ENCODE measurements at regions not wholly inside any gene's neighbourhood (a gene's known extent, or its start where the extent isn't known, plus 50 kb on each side); places are given as distances from the start of the nearest gene placed in this dataset.

DNA sequence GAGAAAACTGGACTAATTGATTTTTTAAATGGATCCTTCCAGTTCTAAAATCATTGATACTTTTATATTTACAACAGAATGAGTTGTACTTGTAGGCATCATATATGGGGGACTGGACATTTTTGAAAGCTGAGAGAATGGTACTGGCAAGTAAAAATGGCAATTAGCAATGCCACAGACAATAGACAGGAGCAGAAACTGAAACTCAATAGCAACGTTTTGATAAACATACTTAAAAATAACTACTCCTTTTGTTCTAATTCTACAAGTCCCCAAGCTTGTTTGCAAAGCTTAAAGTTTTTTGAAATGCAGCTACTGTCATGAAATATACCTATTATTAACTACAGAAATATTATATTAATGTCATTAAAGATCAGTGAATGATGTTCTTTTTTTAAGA, 52.8 kb upstream of the FBXL7 start:
- WGBS (ENCODE audit: insufficient coverage), result 60% methylated on average over 1 of the region's 1 CpG
- H3K36me3 ChIP-seq (ENCODE audit: control insufficient read depth, insufficient read depth, low read length), result no peaks in the 10 kb centered on the region
- no peak overlapping the region for H3K4me3 ChIP-seq (ENCODE audit: low read depth, low read length)
- no peaks in the 10 kb centered on the region for H3K4me1 ChIP-seq (ENCODE audit: control insufficient read depth, insufficient read depth, low read length)
- no peak overlapping the region for H3K27ac ChIP-seq (ENCODE audit: low read depth, low read length)
- DNase-seq (ENCODE audit: low read depth in 4 of 6, low spot score in 6 of 6), result no peak
- no peaks in the 10 kb centered on the region for H3K27me3 ChIP-seq (ENCODE audit: control insufficient read depth, insufficient read depth, low read length)
- no peaks in the 10 kb centered on the region for H3K9me3 ChIP-seq (ENCODE audit: control insufficient read depth, insufficient read depth, low read length)

DNA sequence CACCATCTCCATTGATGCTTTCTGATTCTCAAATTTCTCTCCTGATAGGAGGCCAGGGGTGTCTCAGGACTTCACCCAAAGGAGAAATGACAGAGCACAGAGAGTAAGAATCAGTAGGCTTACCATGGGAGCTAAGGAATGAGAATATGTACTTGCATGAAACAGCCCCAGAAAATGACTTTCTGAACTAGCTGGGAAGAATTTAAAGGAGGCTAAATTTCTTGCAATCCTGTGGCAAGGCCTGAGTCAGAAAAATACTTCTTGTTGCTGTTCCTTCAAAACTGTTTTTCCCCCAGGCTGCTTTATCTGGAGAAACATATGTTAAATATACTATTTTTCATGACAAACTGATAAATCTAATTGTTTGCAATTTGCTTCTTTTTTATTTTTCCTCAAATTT, 53.4 kb upstream of the FBXL7 start:
- Histone ChIP-seq H3K4me1 (ENCODE audit: control insufficient read depth, insufficient read depth, low read length) (no peaks in the 10 kb centered on the region), H3K36me3 (ENCODE audit: control insufficient read depth, insufficient read depth, low read length) (no peaks in the 10 kb centered on the region), H3K9me3 (ENCODE audit: control insufficient read depth, insufficient read depth, low read length) (no peaks in the 10 kb centered on the region), H3K4me3 (ENCODE audit: low read depth, low read length) (no peak overlapping the region), H3K27ac (ENCODE audit: low read depth, low read length) (no peak overlapping the region), H3K27me3 (ENCODE audit: control insufficient read depth, insufficient read depth, low read length) (no peaks in the 10 kb centered on the region)
- no peak for DNase-seq (ENCODE audit: low read depth in 4 of 6, low spot score in 6 of 6)

DNA sequence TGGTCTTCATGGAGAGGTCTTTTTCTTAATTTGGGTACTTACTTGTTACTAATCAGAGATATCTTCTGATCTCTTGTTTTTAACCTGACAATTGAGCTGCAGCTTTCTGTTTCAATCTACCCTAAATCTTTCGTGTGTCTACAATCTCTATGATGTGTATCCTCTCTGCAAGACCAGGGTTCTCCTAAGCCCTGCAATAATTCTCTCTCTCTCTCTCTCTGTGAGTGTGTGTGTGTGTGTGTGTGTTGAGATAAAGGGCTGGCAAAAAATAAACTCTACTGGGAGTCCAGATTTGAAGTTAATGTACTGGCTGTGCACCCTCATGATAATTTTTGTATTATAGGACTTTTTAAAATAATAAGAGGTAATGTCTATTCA, 57.8 kb upstream of the FBXL7 start:
- DNase-seq (ENCODE audit: low read depth in 4 of 6, low spot score in 6 of 6), result no peak
- no peaks in the 10 kb centered on the region for H3K9me3 ChIP-seq (ENCODE audit: control insufficient read depth, insufficient read depth, low read length)
- WGBS (ENCODE audit: insufficient coverage), result no CpG with 5 or more reads among the region's 1 CpG
- H3K4me1 ChIP-seq (ENCODE audit: control insufficient read depth, insufficient read depth, low read length), result no peaks in the 10 kb centered on the region
- no peaks in the 10 kb centered on the region for H3K36me3 ChIP-seq (ENCODE audit: control insufficient read depth, insufficient read depth, low read length)
- H3K27me3 ChIP-seq (ENCODE audit: control insufficient read depth, insufficient read depth, low read length), result no peaks in the 10 kb centered on the region
- no peak overlapping the region for H3K4me3 ChIP-seq (ENCODE audit: low read depth, low read length)
- no peak overlapping the region for H3K27ac ChIP-seq (ENCODE audit: low read depth, low read length)

DNA sequence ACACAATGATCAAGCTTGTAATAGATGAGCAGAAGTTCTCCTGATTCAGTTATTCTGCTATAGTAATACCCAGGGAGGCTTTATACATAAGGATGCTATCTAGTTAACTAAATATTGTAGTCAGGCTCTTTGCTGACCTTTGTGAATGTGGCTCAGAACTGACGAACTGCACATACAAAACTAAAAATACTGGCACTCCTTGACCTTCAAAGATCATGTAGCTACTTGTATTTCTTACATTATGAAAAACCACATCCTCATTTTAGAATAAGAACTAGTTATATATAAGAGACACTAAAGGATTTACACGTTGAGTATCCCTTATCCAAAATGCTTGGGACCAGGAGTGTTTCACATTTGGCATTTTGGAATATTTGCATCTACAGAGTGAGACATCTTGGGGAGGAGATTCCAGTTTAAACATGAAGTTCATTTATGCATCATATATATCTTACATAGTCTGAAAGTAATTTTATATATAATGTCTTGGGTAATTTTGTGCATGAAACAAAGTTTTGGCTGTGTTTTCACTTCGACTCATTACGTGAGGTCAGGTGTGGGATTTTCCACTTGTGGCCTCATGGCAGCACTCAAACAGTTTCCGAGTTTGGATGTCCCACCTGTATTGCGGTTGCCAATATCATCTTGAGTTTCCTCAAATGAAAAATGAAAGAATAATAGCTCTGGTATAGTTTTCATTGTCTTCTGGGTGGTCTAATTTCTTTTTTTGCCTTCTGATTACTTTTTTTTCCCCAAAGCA, 58.4 kb upstream of the FBXL7 start:
- Histone ChIP-seq H3K4me1 (ENCODE audit: control insufficient read depth, insufficient read depth, low read length) (no peaks in the 10 kb centered on the region), H3K27me3 (ENCODE audit: control insufficient read depth, insufficient read depth, low read length) (no peaks in the 10 kb centered on the region), H3K9me3 (ENCODE audit: control insufficient read depth, insufficient read depth, low read length) (no peaks in the 10 kb centered on the region), H3K27ac (ENCODE audit: low read depth, low read length) (no peak overlapping the region), H3K36me3 (ENCODE audit: control insufficient read depth, insufficient read depth, low read length) (no peaks in the 10 kb centered on the region), H3K4me3 (ENCODE audit: low read depth, low read length) (no peak overlapping the region)
- 100% methylated on average over 2 of the region's 6 CpGs for WGBS (ENCODE audit: insufficient coverage)
- DNase-seq (ENCODE audit: low read depth in 4 of 6, low spot score in 6 of 6), result no peak

DNA sequence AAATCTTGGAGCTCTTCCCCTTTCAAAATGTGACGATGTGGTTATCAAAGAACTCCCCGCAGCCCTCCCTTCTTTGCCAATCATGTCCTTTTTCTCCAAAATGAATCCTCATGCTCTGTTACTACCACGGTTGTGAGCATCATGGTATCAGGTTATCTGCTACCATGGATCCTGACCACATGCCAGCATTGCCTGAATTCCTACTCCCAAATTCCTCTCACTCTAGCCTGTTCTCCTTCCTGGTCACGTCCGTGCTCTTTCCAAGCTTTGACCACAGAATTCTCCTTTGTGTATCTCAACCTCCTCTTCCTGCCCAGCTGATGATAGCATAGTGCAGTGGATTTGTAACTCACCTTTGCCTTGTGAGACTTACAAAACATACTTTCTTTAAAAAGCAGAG, 59.5 kb upstream of the FBXL7 start:
- H3K27ac ChIP-seq (ENCODE audit: low read depth, low read length), result no peak overlapping the region
- H3K27me3 ChIP-seq (ENCODE audit: control insufficient read depth, insufficient read depth, low read length), result no peaks in the 10 kb centered on the region
- H3K4me1 ChIP-seq (ENCODE audit: control insufficient read depth, insufficient read depth, low read length), result no peaks in the 10 kb centered on the region
- no peak for DNase-seq (ENCODE audit: low read depth in 4 of 6, low spot score in 6 of 6)
- no peaks in the 10 kb centered on the region for H3K9me3 ChIP-seq (ENCODE audit: control insufficient read depth, insufficient read depth, low read length)
- no peak overlapping the region for H3K4me3 ChIP-seq (ENCODE audit: low read depth, low read length)
- 86% methylated on average over 3 of the region's 5 CpGs for WGBS (ENCODE audit: insufficient coverage)
- no peaks in the 10 kb centered on the region for H3K36me3 ChIP-seq (ENCODE audit: control insufficient read depth, insufficient read depth, low read length)

DNA sequence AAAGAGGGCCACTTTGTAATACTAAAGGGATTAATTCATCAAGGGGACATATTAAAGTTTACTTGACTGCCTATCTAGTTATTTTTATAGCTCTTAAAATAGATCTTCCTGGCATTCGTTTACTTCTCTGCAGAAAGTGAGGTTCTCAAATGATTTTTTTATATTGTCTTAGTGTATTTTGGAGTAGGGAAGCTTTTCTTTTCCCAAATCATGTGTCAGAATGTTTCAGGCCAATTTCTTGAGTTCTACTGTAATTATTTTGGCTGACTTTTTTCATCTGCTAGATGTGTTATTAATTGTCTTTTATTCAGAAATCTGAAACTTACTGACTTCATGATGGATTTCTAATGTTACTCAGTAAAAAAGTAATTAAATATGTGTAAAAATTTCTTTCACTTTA, 60.2 kb upstream of the FBXL7 start:
- no peaks in the 10 kb centered on the region for H3K4me1 ChIP-seq (ENCODE audit: control insufficient read depth, insufficient read depth, low read length)
- H3K9me3 ChIP-seq (ENCODE audit: control insufficient read depth, insufficient read depth, low read length), result no peaks in the 10 kb centered on the region
- no peaks in the 10 kb centered on the region for H3K36me3 ChIP-seq (ENCODE audit: control insufficient read depth, insufficient read depth, low read length)
- no peaks in the 10 kb centered on the region for H3K27me3 ChIP-seq (ENCODE audit: control insufficient read depth, insufficient read depth, low read length)
- DNase-seq (ENCODE audit: low read depth in 4 of 6, low spot score in 6 of 6), result no peak
- H3K4me3 ChIP-seq (ENCODE audit: low read depth, low read length), result no peak overlapping the region
- WGBS (ENCODE audit: insufficient coverage), result no CpG with 5 or more reads among the region's 1 CpG
- H3K27ac ChIP-seq (ENCODE audit: low read depth, low read length), result no peak overlapping the region

DNA sequence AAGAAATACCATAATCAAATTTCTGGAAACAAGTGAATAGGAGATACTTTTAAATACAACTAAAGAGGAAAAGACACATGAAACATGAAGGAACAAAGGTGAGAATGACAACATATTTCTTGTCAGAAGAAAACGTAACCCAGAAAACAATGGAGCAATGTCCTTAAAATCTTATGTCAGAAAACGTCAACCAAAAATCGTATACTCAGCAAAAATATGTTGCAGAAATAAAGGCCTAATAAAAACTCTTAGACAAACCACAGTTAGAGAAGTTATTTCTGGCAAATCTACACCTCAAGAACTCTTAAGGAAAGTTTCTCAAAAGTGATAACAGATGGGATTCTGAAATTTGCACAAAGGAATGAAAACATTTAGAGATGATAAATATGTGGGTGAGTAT, 66.3 kb upstream of the FBXL7 start:
- Histone ChIP-seq H3K4me3 (ENCODE audit: low read depth, low read length) (no peak overlapping the region), H3K27ac (ENCODE audit: low read depth, low read length) (no peak overlapping the region), H3K9me3 (ENCODE audit: control insufficient read depth, insufficient read depth, low read length) (no peaks in the 10 kb centered on the region), H3K27me3 (ENCODE audit: control insufficient read depth, insufficient read depth, low read length) (no peaks in the 10 kb centered on the region), H3K4me1 (ENCODE audit: control insufficient read depth, insufficient read depth, low read length) (no peaks in the 10 kb centered on the region), H3K36me3 (ENCODE audit: control insufficient read depth, insufficient read depth, low read length) (no peaks in the 10 kb centered on the region)
- no peak for DNase-seq (ENCODE audit: low read depth in 4 of 6, low spot score in 6 of 6)
- WGBS (ENCODE audit: insufficient coverage), result 100% methylated on average over 1 of the region's 3 CpGs

DNA sequence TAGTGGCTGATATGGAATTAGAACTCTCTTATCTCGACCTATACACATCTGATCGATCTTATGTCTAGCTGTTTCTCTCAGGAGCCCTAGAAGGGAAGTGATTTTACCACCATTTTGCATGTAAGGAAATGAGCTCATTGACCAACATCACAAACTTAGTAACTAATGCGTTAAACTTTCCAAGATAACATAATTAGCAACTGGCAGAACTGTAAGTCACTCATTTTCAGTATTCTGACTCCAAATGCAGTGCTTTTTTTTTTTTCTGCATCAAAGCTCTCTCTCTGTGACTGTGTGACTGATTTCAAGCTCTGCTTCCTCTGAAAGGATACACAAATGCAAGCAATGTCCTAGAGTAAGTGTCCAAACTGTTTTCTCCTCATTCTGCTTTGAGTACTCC, 68.1 kb upstream of the FBXL7 start:
- Histone ChIP-seq H3K27me3 (ENCODE audit: control insufficient read depth, insufficient read depth, low read length) (no peaks in the 10 kb centered on the region), H3K36me3 (ENCODE audit: control insufficient read depth, insufficient read depth, low read length) (no peaks in the 10 kb centered on the region), H3K27ac (ENCODE audit: low read depth, low read length) (no peak overlapping the region), H3K4me1 (ENCODE audit: control insufficient read depth, insufficient read depth, low read length) (no peaks in the 10 kb centered on the region), H3K9me3 (ENCODE audit: control insufficient read depth, insufficient read depth, low read length) (no peaks in the 10 kb centered on the region), H3K4me3 (ENCODE audit: low read depth, low read length) (no peak overlapping the region)
- DNase-seq (ENCODE audit: low read depth in 4 of 6, low spot score in 6 of 6), result no peak
- 33% methylated on average over 1 of the region's 3 CpGs for WGBS (ENCODE audit: insufficient coverage)

DNA sequence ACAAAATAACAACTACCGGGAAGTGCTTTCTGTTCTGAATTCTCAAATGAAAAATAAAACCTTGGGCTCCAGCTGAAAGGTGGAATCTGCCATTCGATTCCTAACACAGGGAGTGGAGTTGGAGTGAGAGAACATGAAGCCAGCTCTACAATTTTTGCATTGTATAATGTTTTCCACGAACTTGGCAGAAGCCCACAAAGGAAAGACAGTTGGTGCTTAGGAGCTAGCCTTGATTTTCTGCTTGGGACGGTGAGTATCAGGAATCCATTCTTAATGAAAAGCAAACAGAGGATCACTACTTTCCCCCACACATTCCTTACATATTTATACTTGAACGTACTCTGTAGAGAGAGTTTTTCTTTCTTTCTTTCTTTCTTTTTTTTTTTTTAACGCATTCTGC, 74.2 kb upstream of the FBXL7 start:
- peak overlapping the region; percentile 44 for H3K4me3 ChIP-seq (ENCODE audit: low read depth, low read length)
- no peaks in the 10 kb centered on the region for H3K36me3 ChIP-seq (ENCODE audit: control insufficient read depth, insufficient read depth, low read length)
- peak overlapping the region; percentile 49 for H3K27ac ChIP-seq (ENCODE audit: low read depth, low read length)
- H3K9me3 ChIP-seq (ENCODE audit: control insufficient read depth, insufficient read depth, low read length), result no peaks in the 10 kb centered on the region
- 25% methylated on average over 1 of the region's 6 CpGs for whole genome bisulfite sequencing (ENCODE audit: insufficient coverage)
- no peaks in the 10 kb centered on the region for H3K27me3 ChIP-seq (ENCODE audit: control insufficient read depth, insufficient read depth, low read length)
- peak in 2 of 6 donors; percentile 41 to 67 for DNase-seq (ENCODE audit: low read depth in 4 of 6, low spot score in 6 of 6)
- peaks cover 4% of the 10 kb centered on the region for H3K4me1 ChIP-seq (ENCODE audit: control insufficient read depth, insufficient read depth, low read length)

DNA sequence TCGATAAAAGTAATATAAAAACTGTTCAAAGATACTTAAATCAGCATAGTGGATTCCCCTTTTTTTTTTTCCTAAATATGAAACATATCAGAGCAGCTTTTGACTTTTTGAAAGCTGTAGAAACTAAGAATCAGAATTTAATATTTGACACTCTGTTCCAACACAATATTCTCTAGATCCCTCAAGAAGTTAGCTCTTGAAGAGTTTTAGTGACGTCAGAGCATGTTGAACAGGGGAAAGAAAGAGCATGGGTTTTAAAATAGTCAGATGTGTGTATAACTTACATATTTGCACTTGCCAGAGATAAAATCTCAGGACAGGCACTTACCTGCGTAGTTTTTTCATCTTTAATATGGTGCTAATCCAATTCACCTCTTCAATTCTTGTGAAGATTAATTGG, 75.2 kb upstream of the FBXL7 start:
- WGBS (ENCODE audit: insufficient coverage), result no CpG with 5 or more reads among the region's 3 CpGs
- no peaks in the 10 kb centered on the region for H3K27me3 ChIP-seq (ENCODE audit: control insufficient read depth, insufficient read depth, low read length)
- no peak for DNase-seq (ENCODE audit: low read depth in 4 of 6, low spot score in 6 of 6)

More for the DNA sequence above, 75.2 kb upstream of the FBXL7 start:
- Histone ChIP-seq H3K36me3 (ENCODE audit: control insufficient read depth, insufficient read depth, low read length) (no peaks in the 10 kb centered on the region), H3K4me3 (ENCODE audit: low read depth, low read length) (no peak overlapping the region), H3K27ac (ENCODE audit: low read depth, low read length) (no peak overlapping the region), H3K9me3 (ENCODE audit: control insufficient read depth, insufficient read depth, low read length) (no peaks in the 10 kb centered on the region), H3K4me1 (ENCODE audit: control insufficient read depth, insufficient read depth, low read length) (peaks cover 4% of the 10 kb centered on the region)

Measured in spinal cord (tissue), 9 donors.